ENCODE measurements at regions not wholly inside any gene's neighbourhood (a gene's known extent, or its start where the extent isn't known, plus 50 kb on each side); places are given as distances from the start of the nearest gene placed in this dataset.
A peak's percentile ranks its signal among the peaks of the same experiment; 100 is the strongest.
"Not testable (repeated sequence)": the region's sequence is repeated elsewhere in the genome, so short reads cannot be mapped to it uniquely, and the experiment has no call there.

GRCh38 chr2:83364264-83364663, 1094.8 kb downstream of the SUCLG1 start:
- ATAC-seq (ENCODE audit: insufficient read depth, low FRiP score) (no peak), DNase-seq (no peak)
- Histone ChIP-seq H3K4me1 (ENCODE audit: control insufficient read depth in 5 of 5, insufficient read depth in 5 of 5, low read length in 5 of 5) (no peaks in the 10 kb centered on the region), H3K4me3 (no peak overlapping the region), H3K9me3 (ENCODE audit: control insufficient read depth in 4 of 4, insufficient read depth in 3 of 4, low read length in 3 of 4) (no peaks in the 10 kb centered on the region), H3K27ac (ENCODE audit: low read depth in 1 of 2, low read length in 1 of 2) (no peak overlapping the region), H3K36me3 (ENCODE audit: control insufficient read depth in 4 of 4, insufficient read depth in 4 of 4, low read length in 4 of 4) (no peaks in the 10 kb centered on the region), H3K27me3 (ENCODE audit: control insufficient read depth in 3 of 3, insufficient read depth in 3 of 3, low read length in 2 of 3) (no peaks in the 10 kb centered on the region), H3K9ac (ENCODE audit: insufficient read depth in 1 of 2, low read length in 2 of 2) (no peak overlapping the region)
- 69 to 84% methylated on average over 2 of the region's 2 CpGs for WGBS, 2 donors
- no peak for TF ChIP-seq CTCF (IDR thresholded peaks at IDR 0.05; ENCODE audit: control extremely low read depth, extremely low read depth)

- H3K9ac ChIP-seq (ENCODE audit: insufficient read depth in 1 of 2, low read length in 2 of 2); DNase-seq; H3K27me3 ChIP-seq (ENCODE audit: control insufficient read depth in 3 of 3, insufficient read depth in 3 of 3, low read length in 2 of 3); H3K9me3 ChIP-seq (ENCODE audit: control insufficient read depth in 4 of 4, insufficient read depth in 3 of 4, low read length in 3 of 4); H3K36me3 ChIP-seq (ENCODE audit: control insufficient read depth in 4 of 4, insufficient read depth in 4 of 4, low read length in 4 of 4); H3K27ac ChIP-seq (ENCODE audit: low read depth in 1 of 2, low read length in 1 of 2); H3K4me3 ChIP-seq; ATAC-seq (ENCODE audit: insufficient read depth, low FRiP score); H3K4me1 ChIP-seq (ENCODE audit: control insufficient read depth in 5 of 5, insufficient read depth in 5 of 5, low read length in 5 of 5): not testable (repeated sequence)
These were observed 1095.9 kb downstream of the SUCLG1 start for GRCh38 chr2:83363138-83363537.

- Histone ChIP-seq H3K4me3 (no peak overlapping the region), H3K27me3 (ENCODE audit: control insufficient read depth in 3 of 3, insufficient read depth in 3 of 3, low read length in 2 of 3) (no peaks in the 10 kb centered on the region), H3K9me3 (ENCODE audit: control insufficient read depth in 4 of 4, insufficient read depth in 3 of 4, low read length in 3 of 4) (no peaks in the 10 kb centered on the region), H3K4me1 (ENCODE audit: control insufficient read depth in 5 of 5, insufficient read depth in 5 of 5, low read length in 5 of 5) (no peaks in the 10 kb centered on the region), H3K36me3 (ENCODE audit: control insufficient read depth in 4 of 4, insufficient read depth in 4 of 4, low read length in 4 of 4) (no peaks in the 10 kb centered on the region), H3K27ac (ENCODE audit: low read depth in 1 of 2, low read length in 1 of 2) (no peak overlapping the region), H3K9ac (ENCODE audit: insufficient read depth in 1 of 2, low read length in 2 of 2) (no peak overlapping the region)
- 83 to 90% methylated on average over 3 of the region's 3 CpGs for WGBS, 2 donors
- no peak for ATAC-seq (ENCODE audit: insufficient read depth, low FRiP score)
- no peak for DNase-seq
- no peak for TF ChIP-seq CTCF (IDR thresholded peaks at IDR 0.05; ENCODE audit: control extremely low read depth, extremely low read depth)
These were observed 1099.7 kb downstream of the SUCLG1 start for GRCh38 chr2:83359336-83359735.

GRCh38 chr2:83342860-83343329, 1116.2 kb downstream of the SUCLG1 start:
- WGBS, 2 donors, result 84 to 88% methylated on average over 2 of the region's 2 CpGs
- ATAC-seq (ENCODE audit: insufficient read depth, low FRiP score), result no peak

More at GRCh38 chr2:83342860-83343329, 1116.2 kb downstream of the SUCLG1 start:
- Histone ChIP-seq H3K9ac (ENCODE audit: insufficient read depth in 1 of 2, low read length in 2 of 2) (no peak overlapping the region), H3K27ac (ENCODE audit: low read depth in 1 of 2, low read length in 1 of 2) (no peak overlapping the region), H3K36me3 (ENCODE audit: control insufficient read depth in 4 of 4, insufficient read depth in 4 of 4, low read length in 4 of 4) (no peaks in the 10 kb centered on the region), H3K9me3 (ENCODE audit: control insufficient read depth in 4 of 4, insufficient read depth in 3 of 4, low read length in 3 of 4) (no peaks in the 10 kb centered on the region), H3K4me1 (ENCODE audit: control insufficient read depth in 5 of 5, insufficient read depth in 5 of 5, low read length in 5 of 5) (no peaks in the 10 kb centered on the region), H3K27me3 (ENCODE audit: control insufficient read depth in 3 of 3, insufficient read depth in 3 of 3, low read length in 2 of 3) (no peaks in the 10 kb centered on the region), H3K4me3 (no peak overlapping the region)
- TF ChIP-seq CTCF (IDR thresholded peaks at IDR 0.05; ENCODE audit: control extremely low read depth, extremely low read depth), result no peak
- DNase-seq, result peak in 2 of 3 donors; percentile 13 to 20
